Thoracic aorta (tissue), 2 donors: ENCODE measurements at regions not wholly inside any gene's neighbourhood (a gene's known extent, or its start where the extent isn't known, plus 50 kb on each side); places are given as distances from the start of the nearest gene placed in this dataset.

ENCODE experiments used
- ATAC-seq: fragments of 150-250 bp; one replicate; pipeline ENCODE4 v1.8.0; 2017; ENCODE audit warnings: low read depth; ENCODE audit not compliant: insufficient number of reproducible peaks, low FRiP score
- DNase-seq: peaks from one replicate; pipeline ENCODE4 v3.0.0-alpha.2; 2020; ENCODE audit warnings: low spot score
- H3K27ac ChIP-seq, 2 donors: fragments of 200-600 bp; sonication (generic); 1 replicate in 1 of 2; 2 replicates in 1 of 2; pipeline ENCODE4 v1.5.1; 2016; ENCODE audit warnings: mild to moderate bottlenecking in 2 of 2, moderate library complexity in 2 of 2
- H3K27me3 ChIP-seq: fragments of 200-600 bp; sonication (generic); replicated peaks from 2 replicates; pipeline ENCODE4 v1.6.0; 2016; ENCODE audit warnings: mild to moderate bottlenecking; ENCODE audit not compliant: insufficient read depth
- H3K36me3 ChIP-seq: fragments of 200-600 bp; sonication (generic); one replicate; pipeline ENCODE4 v1.5.1; 2016
- H3K4me1 ChIP-seq, 2 donors: fragments of 200-600 bp; sonication (generic); 1 replicate in 1 of 2; 2 replicates in 1 of 2; pipeline versions ENCODE4 v1.5.1 to v1.6.0; 2016; ENCODE audit warnings: low read depth in 2 of 2, mild to moderate bottlenecking in 1 of 2; ENCODE audit not compliant: control insufficient read depth in 1 of 2
- H3K4me3 ChIP-seq: fragments of 200-600 bp; sonication (generic); 2 replicates; pipeline ENCODE4 v1.5.1; 2016; ENCODE audit warnings: mild to moderate bottlenecking
- H3K9me3 ChIP-seq: fragments of 200-600 bp; sonication (generic); 2 replicates; pipeline ENCODE4 v1.5.1; 2016
- CTCF ChIP-seq: fragments of 200-600 bp; sonication (generic); IDR thresholded peaks from one replicate; pipeline ENCODE4 v1.5.1; 2019; ENCODE audit warnings: antibody characterized with exemption

GRCh38 chr6:113447088-113447831 is 409.9 kb upstream of the MARCKS start:
- H3K4me3 ChIP-seq: no peak overlapping the region
- no peaks in the 10 kb centered on the region for H3K9me3 ChIP-seq
- H3K4me1 ChIP-seq: no peaks in the 10 kb centered on the region
- no peak overlapping the region for H3K27ac ChIP-seq
- H3K36me3 ChIP-seq: no peaks in the 10 kb centered on the region
- ATAC-seq (peak; percentile 50), DNase-seq (no peak)
- H3K27me3 ChIP-seq: no peaks in the 10 kb centered on the region
- TF ChIP-seq CTCF: no peak

- H3K9me3 ChIP-seq: no peaks in the 10 kb centered on the region
- no peak overlapping the region for H3K27ac ChIP-seq
- TF ChIP-seq CTCF: no peak
- H3K4me1 ChIP-seq: no peaks in the 10 kb centered on the region
- no peaks in the 10 kb centered on the region for H3K27me3 ChIP-seq
- DNase-seq: no peak
- H3K4me3 ChIP-seq: no peak overlapping the region
- no peaks in the 10 kb centered on the region for H3K36me3 ChIP-seq
- ATAC-seq: no peak
These were observed 408.1 kb upstream of the MARCKS start for GRCh38 chr6:113449051-113449450.

GRCh38 chr6:113450061-113450465 is 407.1 kb upstream of the MARCKS start:
- no peak overlapping the region for H3K4me3 ChIP-seq
- ATAC-seq (no peak), DNase-seq (no peak)
- no peaks in the 10 kb centered on the region for H3K9me3 ChIP-seq
- no peaks in the 10 kb centered on the region for H3K27me3 ChIP-seq
- no peaks in the 10 kb centered on the region for H3K4me1 ChIP-seq
- no peaks in the 10 kb centered on the region for H3K36me3 ChIP-seq
- H3K27ac ChIP-seq: no peak overlapping the region
- no peak for TF ChIP-seq CTCF

GRCh38 chr6:113451049-113451448 is 406.1 kb upstream of the MARCKS start:
- Histone ChIP-seq H3K27me3 (no peaks in the 10 kb centered on the region), H3K36me3 (no peaks in the 10 kb centered on the region), H3K4me1 (no peaks in the 10 kb centered on the region), H3K9me3 (no peaks in the 10 kb centered on the region), H3K27ac (no peak overlapping the region), H3K4me3 (no peak overlapping the region)
- ATAC-seq (no peak), DNase-seq (no peak)
- no peak for TF ChIP-seq CTCF

- Histone ChIP-seq H3K4me1 (no peaks in the 10 kb centered on the region), H3K9me3 (no peaks in the 10 kb centered on the region), H3K4me3 (no peak overlapping the region), H3K27ac (no peak overlapping the region), H3K27me3 (no peaks in the 10 kb centered on the region), H3K36me3 (no peaks in the 10 kb centered on the region)
- no peak for TF ChIP-seq CTCF
- ATAC-seq (no peak), DNase-seq (no peak)
These were observed 399.9 kb upstream of the MARCKS start for GRCh38 chr6:113457198-113457597.
